Astrocyte of the cerebellum (primary cell): ENCODE measurements at regions not wholly inside any gene's neighbourhood (a gene's known extent, or its start where the extent isn't known, plus 50 kb on each side); places are given as distances from the start of the nearest gene placed in this dataset.

Experiments used
- DNase-seq: peaks from one replicate; pipeline ENCODE4 v3.0.0-alpha.2; 2011; ENCODE audit warnings: low read depth
- H3K4me3 ChIP-seq: 2 replicates; pipeline ENCODE4 v1.5.1; 2011; ENCODE audit warnings: mild to moderate bottlenecking, low read depth, low read length, moderate library complexity
- CTCF ChIP-seq: IDR thresholded peaks from 2 replicates; pipeline ENCODE4 v1.5.1; 2012; ENCODE audit warnings: low read length, low read depth, moderate library complexity, mild to moderate bottlenecking; ENCODE audit errors: missing control alignments
- in situ Hi-C: cut with HindIII; loops from 2 replicates; pipeline ENCODE4 v1.10.0; 2017; ENCODE audit warnings: low sequenced_read_pairs

GRCh38 chr1:4513685-4514084, 140.7 kb upstream of the AJAP1 start:
- in situ Hi-C loops = no loop called here
- no peak for DNase-seq
- no peak overlapping the region for H3K4me3 ChIP-seq
- TF ChIP-seq CTCF = no peak

- in situ Hi-C loops = no loop called here
- H3K4me3 ChIP-seq = no peak overlapping the region
- no peak for TF ChIP-seq CTCF
- DNase-seq = no peak
Observed at GRCh38 chr1:4515727-4516289, 138.6 kb upstream of the AJAP1 start.

- DNase-seq = no peak
- no peak overlapping the region for H3K4me3 ChIP-seq
- in situ Hi-C loops = no loop called here
- TF ChIP-seq CTCF = no peak
Observed at GRCh38 chr1:4516596-4516995, 137.8 kb upstream of the AJAP1 start.

GRCh38 chr1:4517186-4517954, 137.0 kb upstream of the AJAP1 start:
- in situ Hi-C loops = no loop called here
- H3K4me3 ChIP-seq = no peak overlapping the region
- DNase-seq = no peak
- TF ChIP-seq CTCF = no peak

- no peak for DNase-seq
- in situ Hi-C loops = no loop called here
- TF ChIP-seq CTCF = no peak
- no peak overlapping the region for H3K4me3 ChIP-seq
Observed at GRCh38 chr1:4518621-4519020, 135.8 kb upstream of the AJAP1 start.

GRCh38 chr1:4519954-4520353, 134.5 kb upstream of the AJAP1 start:
- in situ Hi-C loops = no loop called here

More at GRCh38 chr1:4519954-4520353, 134.5 kb upstream of the AJAP1 start:
- DNase-seq = no peak
- no peak for TF ChIP-seq CTCF
- no peak overlapping the region for H3K4me3 ChIP-seq
